ENCODE measurements at regions not wholly inside any gene's neighbourhood (a gene's known extent, or its start where the extent isn't known, plus 50 kb on each side); places are given as distances from the start of the nearest gene placed in this dataset.

GRCh38 chr10:6356280-6356793 lies 153.6 kb downstream of the PFKFB3 start:
- DNase-seq (ENCODE audit: low spot score): no peak
- Histone ChIP-seq H3K27ac (no peak overlapping the region), H3K4me3 (no peak overlapping the region)
- TF ChIP-seq CTCF (IDR thresholded peaks at IDR 0.05): no peak

- no peak overlapping the region for H3K27ac ChIP-seq
- no peak overlapping the region for H3K4me3 ChIP-seq
- no peak for TF ChIP-seq CTCF (IDR thresholded peaks at IDR 0.05)
- DNase-seq (ENCODE audit: low spot score): no peak
Measured at GRCh38 chr10:6361869-6362268, 159.1 kb downstream of the PFKFB3 start.

- TF ChIP-seq CTCF (IDR thresholded peaks at IDR 0.05): no peak
- no peak overlapping the region for H3K27ac ChIP-seq
- H3K4me3 ChIP-seq: no peak overlapping the region
- no peak for DNase-seq (ENCODE audit: low spot score)
Measured at GRCh38 chr10:6362879-6363278, 160.1 kb downstream of the PFKFB3 start.

GRCh38 chr10:6363511-6363910 lies 160.8 kb downstream of the PFKFB3 start:
- no peak overlapping the region for H3K27ac ChIP-seq
- DNase-seq (ENCODE audit: low spot score): no peak
- no peak overlapping the region for H3K4me3 ChIP-seq
- TF ChIP-seq CTCF (IDR thresholded peaks at IDR 0.05): no peak

GRCh38 chr10:6364283-6364682 lies 161.6 kb downstream of the PFKFB3 start:
- Histone ChIP-seq H3K4me3 (no peak overlapping the region), H3K27ac (no peak overlapping the region)
- no peak for DNase-seq (ENCODE audit: low spot score)
- TF ChIP-seq CTCF (IDR thresholded peaks at IDR 0.05): no peak

- no peak for DNase-seq (ENCODE audit: low spot score)
- no peak for TF ChIP-seq CTCF (IDR thresholded peaks at IDR 0.05)
- Histone ChIP-seq H3K4me3 (no peak overlapping the region), H3K27ac (no peak overlapping the region)
Measured at GRCh38 chr10:6364893-6365292, 162.2 kb downstream of the PFKFB3 start.

GRCh38 chr10:6365384-6365783 lies 162.7 kb downstream of the PFKFB3 start:
- no peak for TF ChIP-seq CTCF (IDR thresholded peaks at IDR 0.05)
- no peak overlapping the region for H3K4me3 ChIP-seq
- DNase-seq (ENCODE audit: low spot score): no peak
- no peak overlapping the region for H3K27ac ChIP-seq
